Ectodermal cell (in vitro differentiated cells): ENCODE measurements at regions not wholly inside any gene's neighbourhood (a gene's known extent, or its start where the extent isn't known, plus 50 kb on each side); places are given as distances from the start of the nearest gene placed in this dataset.

ENCODE experiments used
- H3K27ac ChIP-seq: 2 replicates; pipeline ENCODE4 v1.7.0; 2013; ENCODE audit warnings: mild to moderate bottlenecking, low read depth, low read length; ENCODE audit not compliant: insufficient read depth, poor library complexity, severe bottlenecking
- H3K27me3 ChIP-seq: 2 replicates; pipeline ENCODE4 v1.7.0; 2013; ENCODE audit warnings: mild to moderate bottlenecking, low read length; ENCODE audit not compliant: insufficient read depth, control insufficient read depth, poor library complexity, severe bottlenecking
- H3K36me3 ChIP-seq: one replicate; pipeline ENCODE4 v1.7.0; 2013; ENCODE audit warnings: low read length; ENCODE audit not compliant: control insufficient read depth, insufficient read depth
- H3K4me1 ChIP-seq: one replicate; pipeline ENCODE4 v1.7.0; 2013; ENCODE audit warnings: low read length; ENCODE audit not compliant: control insufficient read depth, insufficient read depth
- H3K4me3 ChIP-seq: 2 replicates; pipeline ENCODE4 v1.7.0; 2013; ENCODE audit warnings: low read depth, low read length, control low read depth; ENCODE audit not compliant: insufficient read depth
- H3K9me3 ChIP-seq: 2 replicates; pipeline ENCODE4 v1.7.0; 2013; ENCODE audit warnings: mild to moderate bottlenecking, low read length, moderate library complexity; ENCODE audit not compliant: control insufficient read depth
- WGBS, 2 experiments: methylation state at CpG; one replicate each; pipeline ENCODE4 v1.1.7; 2013; ENCODE audit warnings: missing lambda C conversion rate in 2 of 2; 5-methylcytosine and 5-hydroxymethylcytosine counted together

GRCh38 chr18:64966667-64967066 is 784.1 kb upstream of the CDH7 start:
- Histone ChIP-seq H3K4me1 (no peaks in the 10 kb centered on the region), H3K36me3 (no peaks in the 10 kb centered on the region), H3K27me3 (no peaks in the 10 kb centered on the region), H3K9me3 (no peaks in the 10 kb centered on the region), H3K4me3 (no peak overlapping the region), H3K27ac (no peak overlapping the region)

- Histone ChIP-seq H3K4me3 (no peak overlapping the region), H3K27me3 (no peaks in the 10 kb centered on the region), H3K36me3 (no peaks in the 10 kb centered on the region), H3K4me1 (no peaks in the 10 kb centered on the region), H3K27ac (no peak overlapping the region), H3K9me3 (no peaks in the 10 kb centered on the region)
- 100% methylated on average over 3 of the region's 3 CpGs for WGBS, 2 experiments
Observed at GRCh38 chr18:64956465-64956864, 794.3 kb upstream of the CDH7 start.

- H3K27ac ChIP-seq: no peak overlapping the region
- no peaks in the 10 kb centered on the region for H3K27me3 ChIP-seq
- 94 to 95% methylated on average over 4 of the region's 4 CpGs for WGBS, 2 experiments
- no peak overlapping the region for H3K4me3 ChIP-seq
- H3K36me3 ChIP-seq: no peaks in the 10 kb centered on the region
- H3K9me3 ChIP-seq: peaks cover 6% of the 10 kb centered on the region
- no peaks in the 10 kb centered on the region for H3K4me1 ChIP-seq
Observed at GRCh38 chr18:64949885-64950284, 800.9 kb upstream of the CDH7 start.

- Histone ChIP-seq H3K9me3 (no peaks in the 10 kb centered on the region), H3K27ac (no peak overlapping the region), H3K4me3 (no peak overlapping the region), H3K36me3 (no peaks in the 10 kb centered on the region), H3K4me1 (no peaks in the 10 kb centered on the region), H3K27me3 (no peaks in the 10 kb centered on the region)
- WGBS, 2 experiments: 100% methylated on average over 1 of the region's 1 CpG; no CpG with 5 or more reads in 1 of the 2 experiments
Observed at GRCh38 chr18:64936671-64937070, 787.8 kb upstream of the LINC00305 start.

GRCh38 chr18:64929036-64929435 is 780.1 kb upstream of the LINC00305 start:
- no peak overlapping the region for H3K27ac ChIP-seq
- 84 to 92% methylated on average over 5 of the region's 5 CpGs for WGBS, 2 experiments
- H3K4me1 ChIP-seq: no peaks in the 10 kb centered on the region
- H3K4me3 ChIP-seq: no peak overlapping the region
- H3K36me3 ChIP-seq: no peaks in the 10 kb centered on the region
- H3K27me3 ChIP-seq: no peaks in the 10 kb centered on the region
- H3K9me3 ChIP-seq: no peaks in the 10 kb centered on the region

GRCh38 chr18:64919971-64920570 is 771.2 kb upstream of the LINC00305 start:
- Histone ChIP-seq H3K4me1 (no peaks in the 10 kb centered on the region), H3K27ac (no peak overlapping the region), H3K27me3 (no peaks in the 10 kb centered on the region), H3K4me3 (no peak overlapping the region), H3K36me3 (no peaks in the 10 kb centered on the region), H3K9me3 (no peaks in the 10 kb centered on the region)
- 100% methylated on average over 1 of the region's 1 CpG for WGBS, 2 experiments

GRCh38 chr18:64918851-64919250 is 770.0 kb upstream of the LINC00305 start:
- Histone ChIP-seq H3K4me3 (no peak overlapping the region), H3K27me3 (no peaks in the 10 kb centered on the region), H3K9me3 (no peaks in the 10 kb centered on the region), H3K36me3 (no peaks in the 10 kb centered on the region), H3K27ac (no peak overlapping the region), H3K4me1 (no peaks in the 10 kb centered on the region)
- WGBS, 2 experiments: 85 to 93% methylated on average over 3 of the region's 3 CpGs

GRCh38 chr18:64893349-64893748 is 744.5 kb upstream of the LINC00305 start:
- no peak overlapping the region for H3K27ac ChIP-seq
- no peaks in the 10 kb centered on the region for H3K36me3 ChIP-seq
- no peaks in the 10 kb centered on the region for H3K4me1 ChIP-seq
- no peaks in the 10 kb centered on the region for H3K27me3 ChIP-seq
- 81 to 88% methylated on average over 3 of the region's 3 CpGs for WGBS, 2 experiments
- no peak overlapping the region for H3K4me3 ChIP-seq
- H3K9me3 ChIP-seq: no peaks in the 10 kb centered on the region

GRCh38 chr18:64888956-64889355 is 740.1 kb upstream of the LINC00305 start:
- 95 to 96% methylated on average over 3 to 4 of the region's 4 CpGs for WGBS, 2 experiments
- H3K4me3 ChIP-seq: no peak overlapping the region
- H3K27ac ChIP-seq: no peak overlapping the region
- no peaks in the 10 kb centered on the region for H3K4me1 ChIP-seq
- no peaks in the 10 kb centered on the region for H3K27me3 ChIP-seq
- no peaks in the 10 kb centered on the region for H3K36me3 ChIP-seq
- no peaks in the 10 kb centered on the region for H3K9me3 ChIP-seq

GRCh38 chr18:64886995-64887394 is 738.1 kb upstream of the LINC00305 start:
- Histone ChIP-seq H3K9me3 (no peaks in the 10 kb centered on the region), H3K4me1 (no peaks in the 10 kb centered on the region), H3K4me3 (no peak overlapping the region), H3K27me3 (no peaks in the 10 kb centered on the region), H3K36me3 (no peaks in the 10 kb centered on the region), H3K27ac (no peak overlapping the region)
- no CpG with 5 or more reads among the region's 1 CpG for WGBS, 2 experiments

GRCh38 chr18:64882896-64883295 is 734.0 kb upstream of the LINC00305 start:
- no peak overlapping the region for H3K4me3 ChIP-seq
- 74 to 75% methylated on average over 2 of the region's 3 CpGs for WGBS, 2 experiments
- H3K9me3 ChIP-seq: no peaks in the 10 kb centered on the region
- H3K4me1 ChIP-seq: no peaks in the 10 kb centered on the region
- no peaks in the 10 kb centered on the region for H3K27me3 ChIP-seq
- H3K36me3 ChIP-seq: no peaks in the 10 kb centered on the region
- H3K27ac ChIP-seq: no peak overlapping the region
